HL-60 (cell line): ENCODE measurements at regions not wholly inside any gene's neighbourhood (a gene's known extent, or its start where the extent isn't known, plus 50 kb on each side); places are given as distances from the start of the nearest gene placed in this dataset.
A peak's percentile ranks its signal among the peaks of the same experiment; 100 is the strongest.

Source experiments
- DNase-seq, 2 experiments: peaks; one replicate each; pipeline ENCODE4 v3.0.0-alpha.2; 2010 to 2020; ENCODE audit warnings: low read depth in 1 of 2, low spot score in 1 of 2
- H3K27ac ChIP-seq: fragments of 250-450 bp; sonication (Bioruptor Pico); replicated peaks from 2 replicates; pipeline ENCODE4 v1.5.1; 2020; ENCODE audit warnings: mild to moderate bottlenecking, moderate library complexity
- H3K27me3 ChIP-seq: fragments of 250-450 bp; sonication (Bioruptor Pico); 2 replicates; pipeline ENCODE4 v1.5.1; 2021; ENCODE audit warnings: mild to moderate bottlenecking, moderate library complexity; ENCODE audit not compliant: insufficient read depth, poor library complexity, severe bottlenecking
- H3K4me3 ChIP-seq: replicated peaks from 2 replicates; pipeline ENCODE4 v1.5.1; 2011; ENCODE audit warnings: mild to moderate bottlenecking, control low read depth, low read length; ENCODE audit not compliant: insufficient read depth
- CTCF ChIP-seq: IDR thresholded peaks from one replicate; pipeline ENCODE4 v1.5.1; 2011; ENCODE audit warnings: low read length, control low read depth, inconsistent platforms; ENCODE audit not compliant: insufficient read depth
- GABPA ChIP-seq: IDR thresholded peaks from 2 replicates; pipeline ENCODE4 v1.6.1; 2012; ENCODE audit warnings: low read depth
- POLR2AphosphoS5 ChIP-seq: IDR thresholded peaks from 2 replicates; pipeline ENCODE4 v1.6.1; 2012; ENCODE audit warnings: low read depth
- REST ChIP-seq: IDR thresholded peaks from 2 replicates; pipeline ENCODE4 v1.6.1; 2012; ENCODE audit warnings: low read depth; ENCODE audit not compliant: insufficient replicate concordance
- SPI1 ChIP-seq: IDR thresholded peaks from 2 replicates; pipeline ENCODE4 v1.6.1; 2012; ENCODE audit warnings: low read depth, mild to moderate bottlenecking, borderline replicate concordance

GRCh38 chr14:38900887-38901286, 202.1 kb downstream of the SEC23A start:
- DNase-seq: no peak

GRCh38 chr14:38887696-38888095, 215.3 kb downstream of the SEC23A start:
- no peak for TF ChIP-seq CTCF
- peak; percentile 96 for TF ChIP-seq SPI1
- TF ChIP-seq REST: no peak
- DNase-seq: peak in 1 of 2 experiments; percentile 58
- no peaks in the 10 kb centered on the region for H3K27me3 ChIP-seq
- no peak overlapping the region for H3K27ac ChIP-seq
- no peak overlapping the region for H3K4me3 ChIP-seq

More at GRCh38 chr14:38900887-38901286, 202.1 kb downstream of the SEC23A start:
- TF ChIP-seq CTCF (no peak), GABPA (no peak), SPI1 (no peak), POLR2AphosphoS5 (no peak), REST (no peak)
- H3K27me3 ChIP-seq: no peaks in the 10 kb centered on the region
- H3K27ac ChIP-seq: no peak overlapping the region
- H3K4me3 ChIP-seq: no peak overlapping the region

GRCh38 chr14:38884109-38884508, 218.9 kb downstream of the SEC23A start:
- Histone ChIP-seq H3K27me3 (no peaks in the 10 kb centered on the region), H3K27ac (no peak overlapping the region), H3K4me3 (no peak overlapping the region)
- no peak for DNase-seq
- TF ChIP-seq SPI1 (no peak), GABPA (no peak), REST (no peak)

- DNase-seq: no peak
- TF ChIP-seq REST (no peak), GABPA (no peak), POLR2AphosphoS5 (no peak), SPI1 (no peak), CTCF (no peak)
- H3K4me3 ChIP-seq: no peak overlapping the region
- H3K27me3 ChIP-seq: no peaks in the 10 kb centered on the region
- no peak overlapping the region for H3K27ac ChIP-seq
Observed at GRCh38 chr14:38883127-38883526, 219.9 kb downstream of the SEC23A start.
